SK-N-SH treated with all-trans-retinoic acid at 6 μM for 48 hours (cell line): ENCODE measurements at regions not wholly inside any gene's neighbourhood (a gene's known extent, or its start where the extent isn't known, plus 50 kb on each side); places are given as distances from the start of the nearest gene placed in this dataset.

Source experiments
- ARNTL ChIP-seq: fragments of 450-650 bp; formaldehyde crosslinking; IDR thresholded peaks from 2 replicates; pipeline ENCODE4 v1.5.0; 2020; ENCODE audit warnings: low read depth, mild to moderate bottlenecking, moderate library complexity, borderline replicate concordance
- CSDC2 ChIP-seq: fragments of 250-450 bp; sonication (Bioruptor Pico); IDR thresholded peaks from 2 replicates; pipeline ENCODE4 v1.5.0; 2020; ENCODE audit warnings: mild to moderate bottlenecking, moderate library complexity
- CSRNP3 ChIP-seq: fragments of 250-450 bp; sonication (Bioruptor Pico); IDR thresholded peaks from 2 replicates; pipeline ENCODE4 v1.5.1; 2021; ENCODE audit warnings: mild to moderate bottlenecking, moderate library complexity
- PATZ1 ChIP-seq: fragments of 250-450 bp; sonication (Bioruptor Pico); IDR thresholded peaks from 2 replicates; pipeline ENCODE4 v1.8.0; 2020; ENCODE audit warnings: mild to moderate bottlenecking, moderate library complexity, borderline replicate concordance
- POU6F1 ChIP-seq: fragments of 250-450 bp; sonication (Bioruptor Pico); IDR thresholded peaks from 2 replicates; pipeline ENCODE4 v1.8.0; 2021; ENCODE audit warnings: low read depth, mild to moderate bottlenecking, moderate library complexity, borderline replicate concordance
- SNAI2 ChIP-seq: fragments of 250-450 bp; sonication (Bioruptor Pico); IDR thresholded peaks from 2 replicates; pipeline ENCODE4 v1.5.0; 2020; ENCODE audit warnings: mild to moderate bottlenecking, moderate library complexity
- TSHZ2 ChIP-seq: fragments of 250-450 bp; sonication (Bioruptor Pico); IDR thresholded peaks from 2 replicates; pipeline ENCODE4 v1.5.0; 2020; ENCODE audit warnings: mild to moderate bottlenecking, moderate library complexity
- ZFP3 ChIP-seq: fragments of 250-450 bp; sonication (Bioruptor Pico); IDR thresholded peaks from 2 replicates; pipeline ENCODE4 v1.5.0; 2020; ENCODE audit warnings: mild to moderate bottlenecking, moderate library complexity
- ZFP30 ChIP-seq: fragments of 450-650 bp; formaldehyde crosslinking; IDR thresholded peaks from 2 replicates; pipeline ENCODE4 v1.5.0; 2022; ENCODE audit warnings: mild to moderate bottlenecking, moderate library complexity
- ZNF70 ChIP-seq: fragments of 450-650 bp; formaldehyde crosslinking; IDR thresholded peaks from 2 replicates; pipeline ENCODE4 v1.5.0; 2020; ENCODE audit warnings: mild to moderate bottlenecking, moderate library complexity

- TF ChIP-seq ARNTL (CRISPR knock-in tag): no peak
- no peak for TF ChIP-seq PATZ1 (CRISPR knock-in tag)
- TF ChIP-seq SNAI2 (CRISPR knock-in tag): no peak
- TF ChIP-seq CSRNP3 (CRISPR knock-in tag): no peak
- TF ChIP-seq ZNF70 (CRISPR knock-in tag): no peak
- TF ChIP-seq CSDC2 (CRISPR knock-in tag): no peak
- TF ChIP-seq ZFP30: no peak
- no peak for TF ChIP-seq POU6F1 (CRISPR knock-in tag)
- TF ChIP-seq TSHZ2 (CRISPR knock-in tag): no peak
- no peak for TF ChIP-seq ZFP3 (CRISPR knock-in tag)
These were observed 365.2 kb upstream of the ZMIZ1 start for GRCh38 chr10:78703593-78703992.
